Activated CD4-positive, alpha-beta T cell treated with anti-CD3 and anti-CD28 coated beads, Interleukin-2, amount 50 U/mL, for 1 hour (primary cell): ENCODE measurements at regions not wholly inside any gene's neighbourhood (a gene's known extent, or its start where the extent isn't known, plus 50 kb on each side); places are given as distances from the start of the nearest gene placed in this dataset.

Experiments used
- DNase-seq: peaks from one replicate; pipeline ENCODE4 v3.0.0-alpha.2; 2020

- DNase-seq: no peak
Observed at GRCh38 chr10:20995123-20995987, 98.2 kb upstream of the NEBL start.

- no peak for DNase-seq
Observed at GRCh38 chr10:20993830-20994527, 96.9 kb upstream of the NEBL start.

- DNase-seq: no peak
Observed at GRCh38 chr10:20993389-20993788, 96.3 kb upstream of the NEBL start.

GRCh38 chr10:20991526-20991925, 94.4 kb upstream of the NEBL start:
- no peak for DNase-seq

- no peak for DNase-seq
Observed at GRCh38 chr10:20990604-20991003, 93.5 kb upstream of the NEBL start.

GRCh38 chr10:20988357-20988983, 91.4 kb upstream of the NEBL start:
- DNase-seq: no peak

GRCh38 chr10:20986049-20986448, 88.9 kb upstream of the NEBL start:
- no peak for DNase-seq

GRCh38 chr10:20984662-20985061, 87.6 kb upstream of the NEBL start:
- no peak for DNase-seq

- DNase-seq: no peak
Observed at GRCh38 chr10:20981419-20981953, 84.4 kb upstream of the NEBL start.

- no peak for DNase-seq
Observed at GRCh38 chr10:20978617-20979016, 81.5 kb upstream of the NEBL start.

GRCh38 chr10:20977300-20977699, 80.2 kb upstream of the NEBL start:
- DNase-seq: no peak

GRCh38 chr10:20976891-20977290, 79.8 kb upstream of the NEBL start:
- DNase-seq: no peak

- no peak for DNase-seq
Observed at GRCh38 chr10:20976390-20976789, 79.3 kb upstream of the NEBL start.

- DNase-seq: no peak
Observed at GRCh38 chr10:20975236-20975635, 78.1 kb upstream of the NEBL start.

GRCh38 chr10:20972925-20973324, 75.8 kb upstream of the NEBL start:
- no peak for DNase-seq

GRCh38 chr10:20971901-20972300, 74.8 kb upstream of the NEBL start:
- DNase-seq: no peak

GRCh38 chr10:20970708-20971107, 73.6 kb upstream of the NEBL start:
- no peak for DNase-seq

- DNase-seq: no peak
Observed at GRCh38 chr10:20970044-20970443, 72.9 kb upstream of the NEBL start.

GRCh38 chr10:20966426-20966825, 69.3 kb upstream of the NEBL start:
- no peak for DNase-seq

GRCh38 chr10:20963721-20964595, 66.8 kb upstream of the NEBL start:
- no peak for DNase-seq

GRCh38 chr10:20963056-20963455, 65.9 kb upstream of the NEBL start:
- DNase-seq: no peak

GRCh38 chr10:20962165-20962564, 65.1 kb upstream of the NEBL start:
- no peak for DNase-seq

GRCh38 chr10:20959242-20959641, 62.1 kb upstream of the NEBL start:
- no peak for DNase-seq
